GM12872 (cell line): ENCODE measurements at regions not wholly inside any gene's neighbourhood (a gene's known extent, or its start where the extent isn't known, plus 50 kb on each side); places are given as distances from the start of the nearest gene placed in this dataset.

Experiments
- CTCF ChIP-seq: IDR thresholded peaks from 3 replicates; pipeline ENCODE4 v1.5.1; 2011; ENCODE audit warnings: low read depth, mild to moderate bottlenecking, low read length, moderate library complexity; ENCODE audit not compliant: insufficient read depth

DNA sequence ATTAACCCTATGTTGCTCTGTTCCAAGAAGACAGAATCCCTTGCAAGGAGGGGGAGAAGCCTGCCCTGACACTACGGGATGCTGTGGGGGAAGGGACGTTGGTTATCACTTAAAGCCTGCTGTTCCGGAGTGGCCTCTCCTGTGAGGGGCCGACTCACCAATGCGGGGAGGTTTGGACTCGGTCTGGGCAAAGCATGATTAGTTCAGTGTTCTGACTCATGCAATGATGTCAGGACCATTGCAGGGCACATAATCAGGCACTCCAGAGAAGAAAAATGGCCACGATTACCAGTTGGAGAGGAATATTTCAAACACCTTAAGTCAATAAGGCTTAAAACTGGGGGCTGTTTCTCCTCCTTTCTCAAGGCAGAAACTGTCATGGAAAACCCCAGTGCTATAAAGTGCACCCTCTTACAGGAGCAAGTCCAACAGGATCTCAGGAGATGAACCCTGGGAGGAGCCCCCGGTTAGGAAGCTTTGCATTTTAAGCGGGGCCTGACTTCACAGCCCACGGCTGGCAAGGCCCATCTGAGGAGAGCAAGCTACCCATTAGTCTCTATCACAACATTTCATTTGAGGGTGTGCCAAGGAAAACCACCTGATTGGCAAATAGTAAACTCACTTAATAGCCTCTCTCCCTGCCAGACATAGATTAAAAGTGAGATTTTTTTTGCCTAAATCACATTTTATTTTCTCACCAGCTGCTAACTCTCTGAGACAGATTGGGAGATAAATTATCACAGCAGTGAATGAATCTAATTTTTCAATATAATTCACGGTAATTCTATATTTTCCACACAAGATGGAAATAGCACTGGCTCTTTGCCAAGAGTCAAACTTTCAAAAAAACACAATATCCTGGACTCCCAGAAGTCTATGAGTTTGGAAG is 202.5 kb downstream of the C1orf94 start:
- no peak for TF ChIP-seq CTCF

DNA sequence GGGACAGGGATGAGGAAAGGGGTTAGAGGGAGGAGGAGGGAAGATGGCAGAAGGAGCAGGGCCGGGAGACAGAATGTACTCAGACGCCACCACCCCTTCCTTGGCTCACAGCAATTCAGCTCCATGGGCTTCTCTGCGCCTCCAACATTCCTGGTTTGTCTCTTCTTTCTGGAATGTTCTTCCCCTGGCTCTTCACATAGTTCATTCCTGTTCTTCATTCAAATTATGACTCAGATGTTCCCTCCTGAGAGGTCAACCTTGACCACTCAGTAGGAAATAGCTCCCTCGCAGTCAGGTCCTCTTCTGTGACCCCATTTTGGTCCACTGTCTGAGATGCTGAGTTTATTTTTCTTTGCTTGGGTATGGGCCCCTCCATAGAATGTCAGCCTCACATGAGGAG is 203.2 kb downstream of the C1orf94 start:
- no peak for TF ChIP-seq CTCF

- no peak for TF ChIP-seq CTCF
Measured at GRCh38 chr1:34380526-34381124, 203.9 kb downstream of the C1orf94 start.

DNA sequence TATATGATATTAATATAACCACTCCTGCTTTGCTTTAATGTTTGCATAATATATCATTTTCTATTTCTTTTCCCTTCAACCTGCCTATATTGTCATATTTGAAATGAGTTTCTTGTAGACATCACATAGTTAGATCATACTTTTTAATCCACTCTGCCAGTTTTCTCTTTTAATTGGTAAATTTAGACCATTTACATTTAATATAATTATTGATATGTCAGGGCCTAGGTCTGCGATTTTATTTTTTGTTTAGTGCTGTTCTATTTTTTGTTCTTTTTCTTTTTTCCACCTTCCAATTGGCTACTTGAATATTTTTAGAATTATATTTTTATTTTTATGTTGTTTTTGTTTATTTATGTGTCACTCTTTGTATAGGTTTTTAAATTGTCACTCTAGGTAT is 213.3 kb downstream of the C1orf94 start:
- TF ChIP-seq CTCF: no peak

DNA sequence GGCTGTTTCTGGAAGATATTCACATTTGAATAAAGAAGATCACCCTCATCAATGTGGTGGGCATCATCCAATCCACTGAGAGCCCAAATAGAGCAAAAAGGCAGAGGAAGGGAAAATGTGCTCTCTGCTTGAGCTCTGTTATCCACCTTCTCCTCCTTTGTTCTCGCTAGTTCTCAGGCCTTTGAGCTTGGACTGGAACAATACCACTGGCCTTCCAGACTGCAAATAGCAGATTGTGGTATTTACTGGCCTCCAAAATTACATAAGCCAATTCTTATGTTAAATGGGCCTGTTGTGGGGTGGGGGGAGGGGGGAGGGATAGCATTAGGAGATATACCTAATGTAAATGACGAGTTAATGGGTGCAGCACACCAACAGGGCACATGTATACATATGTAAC is 219.3 kb downstream of the C1orf94 start:
- TF ChIP-seq CTCF: no peak

GRCh38 chr1:34398241-34398915 is 221.7 kb downstream of the C1orf94 start:
- TF ChIP-seq CTCF: no peak

DNA sequence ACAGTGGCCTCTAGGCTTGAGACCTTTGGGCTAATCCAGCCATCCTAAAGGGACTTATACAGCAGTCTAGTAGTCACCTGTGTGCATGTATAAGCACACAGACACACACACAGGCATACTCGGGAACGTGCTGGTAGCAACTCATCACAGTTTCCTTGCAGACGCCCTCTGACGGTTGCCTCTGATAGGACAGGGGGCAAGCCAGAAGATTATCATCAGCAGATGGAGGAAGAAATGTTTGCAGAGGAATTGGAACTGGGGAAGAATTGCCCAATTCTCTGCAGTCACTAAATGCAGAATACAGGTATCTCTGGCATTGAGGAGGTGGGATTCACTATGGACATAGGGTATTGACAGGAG is 222.2 kb downstream of the C1orf94 start:
- no peak for TF ChIP-seq CTCF
